ENCODE measurements at regions not wholly inside any gene's neighbourhood (a gene's known extent, or its start where the extent isn't known, plus 50 kb on each side); places are given as distances from the start of the nearest gene placed in this dataset.
"Not testable (repeated sequence)": the region's sequence is repeated elsewhere in the genome, so short reads cannot be mapped to it uniquely, and the experiment has no call there.

DNA sequence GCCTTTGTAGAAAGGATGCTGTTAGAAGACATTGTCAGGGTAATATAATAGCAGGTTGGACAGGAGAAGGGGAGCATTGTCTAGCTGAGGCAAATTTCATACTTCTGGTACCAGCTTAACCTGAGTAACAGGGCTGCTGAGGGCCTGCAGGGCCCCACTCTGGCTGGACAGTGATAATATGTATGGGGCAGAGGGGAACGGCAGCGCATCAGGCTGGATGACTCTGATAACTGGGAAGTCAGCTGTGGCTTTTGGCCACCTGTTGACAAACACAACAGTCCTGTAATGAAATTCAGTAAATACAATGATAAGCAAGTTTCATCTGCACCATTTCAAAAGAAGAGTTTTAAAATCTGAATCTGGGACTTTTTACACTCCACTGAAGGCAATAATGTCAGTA is 259.9 kb upstream of the CNR1 start:
- Histone ChIP-seq H3K27ac (no peak overlapping the region), H3K36me3 (no peaks in the 10 kb centered on the region), H3K4me3 (no peak overlapping the region), H3K27me3 (no peaks in the 10 kb centered on the region), H3K9me3 (no peaks in the 10 kb centered on the region), H3K4me1 (no peaks in the 10 kb centered on the region)
- TF ChIP-seq POLR2A (IDR thresholded peaks at IDR 0.05): no peak
- TF ChIP-seq, protein P1, sequence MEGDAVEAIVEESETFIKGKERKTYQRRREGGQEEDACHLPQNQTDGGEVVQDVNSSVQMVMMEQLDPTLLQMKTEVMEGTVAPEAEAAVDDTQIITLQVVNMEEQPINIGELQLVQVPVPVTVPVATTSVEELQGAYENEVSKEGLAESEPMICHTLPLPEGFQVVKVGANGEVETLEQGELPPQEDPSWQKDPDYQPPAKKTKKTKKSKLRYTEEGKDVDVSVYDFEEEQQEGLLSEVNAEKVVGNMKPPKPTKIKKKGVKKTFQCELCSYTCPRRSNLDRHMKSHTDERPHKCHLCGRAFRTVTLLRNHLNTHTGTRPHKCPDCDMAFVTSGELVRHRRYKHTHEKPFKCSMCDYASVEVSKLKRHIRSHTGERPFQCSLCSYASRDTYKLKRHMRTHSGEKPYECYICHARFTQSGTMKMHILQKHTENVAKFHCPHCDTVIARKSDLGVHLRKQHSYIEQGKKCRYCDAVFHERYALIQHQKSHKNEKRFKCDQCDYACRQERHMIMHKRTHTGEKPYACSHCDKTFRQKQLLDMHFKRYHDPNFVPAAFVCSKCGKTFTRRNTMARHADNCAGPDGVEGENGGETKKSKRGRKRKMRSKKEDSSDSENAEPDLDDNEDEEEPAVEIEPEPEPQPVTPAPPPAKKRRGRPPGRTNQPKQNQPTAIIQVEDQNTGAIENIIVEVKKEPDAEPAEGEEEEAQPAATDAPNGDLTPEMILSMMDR (IDR thresholded peaks at IDR 0.05 in 4 of 5, conservative IDR thresholded peaks at IDR 0.05 in 1 of 5): no peak
- intact Hi-C loops (cut with DNase I; ENCODE audit: low total_unique reads) (no loop called here), in situ Hi-C loops (cut with MboI; ENCODE audit: low sequenced_read_pairs in 4 of 4) (no loop called here)
- DNase-seq: no peak
- no peak for ATAC-seq

DNA sequence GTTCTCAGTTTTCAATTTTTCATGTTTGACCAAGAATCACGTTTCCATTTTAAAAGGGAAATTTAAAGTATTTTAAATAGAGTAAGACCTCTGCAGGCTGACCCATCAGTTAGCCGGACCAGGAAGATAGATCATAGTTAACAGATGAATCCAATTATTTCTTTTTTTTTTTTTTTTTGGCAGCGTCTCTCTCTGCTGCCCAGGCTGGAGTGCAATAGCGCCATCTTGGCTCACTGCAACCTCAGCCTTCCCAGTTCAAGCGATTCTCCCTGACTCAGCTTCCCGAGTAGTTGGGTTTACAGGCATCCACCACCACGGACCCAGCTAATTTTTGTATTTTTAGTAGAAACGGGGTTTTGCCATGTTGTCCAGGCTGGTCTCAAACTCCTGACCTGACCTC is 256.7 kb upstream of the CNR1 start:
- in situ Hi-C loops (cut with MboI; ENCODE audit: low sequenced_read_pairs in 4 of 4) (no loop called here), intact Hi-C loops (cut with DNase I; ENCODE audit: low total_unique reads) (no loop called here)
- Histone ChIP-seq H3K4me1 (no peaks in the 10 kb centered on the region), H3K36me3 (no peaks in the 10 kb centered on the region), H3K4me3 (no peak overlapping the region), H3K27ac (no peak overlapping the region), H3K9me3 (no peaks in the 10 kb centered on the region), H3K27me3 (no peaks in the 10 kb centered on the region)
- DNase-seq (no peak), ATAC-seq (no peak)
- TF ChIP-seq POLR2A (IDR thresholded peaks at IDR 0.05): no peak
- TF ChIP-seq, protein P1 (IDR thresholded peaks at IDR 0.05 in 4 of 5, conservative IDR thresholded peaks at IDR 0.05 in 1 of 5): no peak

DNA sequence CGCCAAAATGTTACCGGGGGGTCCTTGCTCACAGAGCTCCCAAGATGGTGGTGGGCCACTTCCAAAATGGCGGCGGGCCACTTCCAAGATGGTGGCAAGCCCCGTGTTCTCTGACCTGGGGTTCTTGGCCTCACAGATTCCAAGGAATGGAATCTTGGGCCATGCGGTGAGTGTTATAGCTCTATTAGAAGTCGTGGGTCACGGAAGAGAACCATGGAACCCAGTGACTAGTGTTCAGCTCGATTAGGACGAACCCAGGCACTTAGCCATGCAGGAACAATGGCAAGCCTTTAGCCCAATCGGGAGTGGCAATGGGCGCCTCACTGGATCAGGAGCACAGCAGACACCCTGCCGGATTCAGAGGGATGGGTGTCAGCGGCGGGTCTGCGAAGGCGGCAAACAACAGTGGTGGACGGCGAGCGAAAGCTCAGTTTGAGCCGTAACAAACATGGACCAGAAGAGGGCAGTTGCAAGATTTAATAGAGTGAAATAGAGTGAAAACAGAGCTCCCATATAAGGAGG is 254.9 kb upstream of the CNR1 start:
- DNase-seq; intact Hi-C loops (cut with DNase I; ENCODE audit: low total_unique reads); ATAC-seq; H3K4me3 ChIP-seq; H3K27me3 ChIP-seq; in situ Hi-C loops (cut with MboI; ENCODE audit: low sequenced_read_pairs in 4 of 4); H3K36me3 ChIP-seq; H3K9me3 ChIP-seq; H3K4me1 ChIP-seq; H3K27ac ChIP-seq: not testable (repeated sequence)

DNA sequence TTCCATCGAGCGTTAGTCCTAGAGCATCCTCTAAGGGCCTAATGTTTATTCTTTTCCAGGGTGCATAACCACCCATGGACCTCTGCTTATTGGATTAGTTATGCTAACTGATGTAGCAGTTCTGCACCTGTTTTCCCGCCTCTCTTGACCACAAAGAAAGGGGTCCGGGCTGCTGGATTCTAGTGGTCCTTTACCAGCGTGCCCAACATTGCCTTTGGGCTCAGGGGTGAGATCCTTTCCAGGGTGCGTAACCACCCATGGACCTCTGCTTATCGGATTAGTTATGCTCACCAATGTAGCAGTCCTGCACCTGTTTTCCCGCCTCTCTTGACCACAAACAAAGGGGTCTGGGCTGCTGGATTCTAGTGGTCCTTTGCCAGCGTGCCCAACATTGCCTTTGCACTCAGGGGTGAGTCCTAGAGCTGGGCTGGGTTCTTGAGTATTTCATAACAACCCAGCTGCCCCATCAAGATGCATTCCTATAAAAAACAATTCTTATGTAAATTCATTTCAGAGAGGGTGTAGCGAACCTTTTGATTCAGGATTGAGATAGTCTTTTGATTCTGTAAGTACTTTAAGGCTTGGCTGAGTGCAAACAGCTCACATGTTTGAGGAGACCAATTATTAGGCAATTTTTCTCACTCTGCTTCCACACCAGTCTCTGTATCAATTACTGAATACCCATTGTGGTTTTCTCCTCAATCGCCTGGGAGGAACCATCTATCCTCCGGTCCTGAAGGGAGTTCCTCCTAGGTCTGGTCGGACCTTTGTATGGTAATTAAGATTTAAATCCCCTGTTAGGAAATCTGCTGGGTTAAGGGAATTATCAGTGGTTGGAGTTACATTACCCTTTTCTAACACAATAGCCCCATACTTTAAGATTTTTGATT is 253.0 kb upstream of the CNR1 start:
- in situ Hi-C loops (cut with MboI; ENCODE audit: low sequenced_read_pairs in 4 of 4); DNase-seq; H3K4me1 ChIP-seq; ATAC-seq; H3K36me3 ChIP-seq; H3K27ac ChIP-seq; H3K9me3 ChIP-seq; H3K27me3 ChIP-seq; intact Hi-C loops (cut with DNase I; ENCODE audit: low total_unique reads); H3K4me3 ChIP-seq: not testable (repeated sequence)

DNA sequence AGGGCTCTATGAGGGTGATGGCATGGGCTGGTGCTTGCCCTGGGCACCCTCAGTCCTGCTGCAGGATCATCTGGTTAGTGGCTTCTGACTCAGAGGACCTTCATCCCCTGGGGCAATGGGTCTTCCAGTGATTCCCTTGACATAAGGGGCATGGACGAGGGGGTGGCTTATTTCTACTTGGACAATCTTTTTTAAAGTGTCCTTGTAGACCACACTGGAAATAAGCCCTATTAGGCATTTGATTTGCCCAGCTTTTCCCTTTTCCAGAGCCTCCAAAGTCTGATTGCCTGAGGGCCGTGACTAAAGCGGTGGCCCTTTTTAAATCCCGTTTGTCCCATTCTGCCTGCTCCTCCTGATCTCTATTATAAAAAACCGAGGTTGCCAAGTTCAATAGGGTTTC is 251.2 kb upstream of the CNR1 start:
- H3K27ac ChIP-seq; H3K9me3 ChIP-seq; H3K36me3 ChIP-seq; H3K4me3 ChIP-seq; intact Hi-C loops (cut with DNase I; ENCODE audit: low total_unique reads); DNase-seq; H3K4me1 ChIP-seq; ATAC-seq; in situ Hi-C loops (cut with MboI; ENCODE audit: low sequenced_read_pairs in 4 of 4); H3K27me3 ChIP-seq: not testable (repeated sequence)

- Histone ChIP-seq H3K27ac (no peak overlapping the region), H3K36me3 (no peaks in the 10 kb centered on the region), H3K4me1 (no peaks in the 10 kb centered on the region), H3K9me3 (no peaks in the 10 kb centered on the region), H3K4me3 (no peak overlapping the region), H3K27me3 (no peaks in the 10 kb centered on the region)
- in situ Hi-C loops (cut with MboI; ENCODE audit: low sequenced_read_pairs in 4 of 4) (no loop called here), intact Hi-C loops (cut with DNase I; ENCODE audit: low total_unique reads) (no loop called here)
- no peak for ATAC-seq
- no peak for DNase-seq
- no peak for TF ChIP-seq POLR2A (IDR thresholded peaks at IDR 0.05)
- TF ChIP-seq, protein P1 (IDR thresholded peaks at IDR 0.05 in 4 of 5, conservative IDR thresholded peaks at IDR 0.05 in 1 of 5): no peak
Measured at GRCh38 chr6:88413459-88413858, 247.3 kb upstream of the CNR1 start.

DNA sequence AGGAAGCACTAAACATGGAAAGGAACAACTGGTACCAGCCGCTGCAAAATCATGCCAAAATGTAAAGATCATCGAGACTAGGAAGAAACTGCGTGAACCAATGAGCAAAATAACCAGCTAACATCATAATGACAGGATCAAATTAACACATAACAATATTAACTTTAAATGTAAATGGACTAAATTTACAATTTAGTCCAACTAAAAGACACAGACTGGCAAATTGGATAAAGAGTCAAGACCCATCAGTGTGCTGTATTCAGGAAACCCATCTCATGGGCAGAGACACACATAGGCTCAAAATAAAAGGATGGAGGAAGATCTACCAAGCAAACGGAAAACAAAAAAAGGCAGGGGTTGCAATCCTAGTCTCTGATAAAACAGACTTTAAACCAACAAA is 242.2 kb upstream of the CNR1 start:
- H3K9me3 ChIP-seq; H3K4me1 ChIP-seq; H3K4me3 ChIP-seq; H3K27ac ChIP-seq; H3K36me3 ChIP-seq; H3K27me3 ChIP-seq; ATAC-seq; DNase-seq; in situ Hi-C loops (cut with MboI; ENCODE audit: low sequenced_read_pairs in 4 of 4); intact Hi-C loops (cut with DNase I; ENCODE audit: low total_unique reads): not testable (repeated sequence)

- intact Hi-C loops (cut with DNase I; ENCODE audit: low total_unique reads); ATAC-seq; H3K27me3 ChIP-seq; in situ Hi-C loops (cut with MboI; ENCODE audit: low sequenced_read_pairs in 4 of 4); H3K4me3 ChIP-seq; H3K9me3 ChIP-seq; DNase-seq; H3K27ac ChIP-seq; H3K36me3 ChIP-seq; H3K4me1 ChIP-seq: not testable (repeated sequence)
Measured at GRCh38 chr6:88406674-88407073, 240.5 kb upstream of the CNR1 start.

All from gastrocnemius medialis (tissue), 4 donors.